ENCODE measurements at regions not wholly inside any gene's neighbourhood (a gene's known extent, or its start where the extent isn't known, plus 50 kb on each side); places are given as distances from the start of the nearest gene placed in this dataset.

- H3K36me3 Mint-ChIP-seq (ENCODE audit: low read depth), result no peaks in the 10 kb centered on the region
- H3K9me3 Mint-ChIP-seq, result no peaks in the 10 kb centered on the region
- no peak overlapping the region for H3K27ac Mint-ChIP-seq
- no peaks in the 10 kb centered on the region for H3K4me1 Mint-ChIP-seq
- H3K4me3 Mint-ChIP-seq, result no peak overlapping the region
- DNase-seq, result no peak
- H3K27me3 Mint-ChIP-seq (ENCODE audit: low read depth, poor library complexity), result no peaks in the 10 kb centered on the region
- TF ChIP-seq CTCF (IDR thresholded peaks at IDR 0.05), result no peak
These were observed 1225.8 kb upstream of the PRMT6 start for GRCh38 chr1:105830571-105831146.

DNA sequence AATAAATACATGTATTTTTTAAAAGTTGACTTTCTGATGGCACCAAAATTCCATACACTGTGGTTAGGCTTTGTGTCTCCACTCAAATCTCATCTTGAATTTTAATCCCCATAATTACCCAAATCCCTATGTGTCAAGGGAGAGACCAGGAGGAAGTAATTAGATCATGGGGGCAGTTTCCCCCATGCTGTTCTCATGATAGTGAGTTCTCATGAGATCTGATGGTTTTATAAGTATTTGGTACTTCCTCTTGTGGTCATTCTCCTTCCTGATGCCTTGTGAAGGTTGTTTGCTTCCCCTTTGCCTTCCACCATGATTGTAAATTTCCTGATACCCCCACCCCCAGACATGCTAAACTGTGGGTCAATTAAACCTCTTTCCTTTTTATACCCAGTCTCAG lies 1218.4 kb upstream of the PRMT6 start:
- no peak overlapping the region for H3K4me3 Mint-ChIP-seq
- peaks cover 3% of the 10 kb centered on the region for H3K27me3 Mint-ChIP-seq (ENCODE audit: low read depth, poor library complexity)
- H3K36me3 Mint-ChIP-seq (ENCODE audit: low read depth), result no peaks in the 10 kb centered on the region
- no peaks in the 10 kb centered on the region for H3K4me1 Mint-ChIP-seq
- TF ChIP-seq CTCF (IDR thresholded peaks at IDR 0.05), result no peak
- H3K9me3 Mint-ChIP-seq, result no peaks in the 10 kb centered on the region
- no peak for DNase-seq
- no peak overlapping the region for H3K27ac Mint-ChIP-seq

- H3K27ac Mint-ChIP-seq, result no peak overlapping the region
- no peak for DNase-seq
- H3K36me3 Mint-ChIP-seq (ENCODE audit: low read depth), result no peaks in the 10 kb centered on the region
- no peaks in the 10 kb centered on the region for H3K4me1 Mint-ChIP-seq
- TF ChIP-seq CTCF (IDR thresholded peaks at IDR 0.05), result no peak
- peaks cover 5% of the 10 kb centered on the region for H3K9me3 Mint-ChIP-seq
- H3K4me3 Mint-ChIP-seq, result no peak overlapping the region
- H3K27me3 Mint-ChIP-seq (ENCODE audit: low read depth, poor library complexity), result no peaks in the 10 kb centered on the region
These were observed 1190.9 kb upstream of the PRMT6 start for GRCh38 chr1:105865546-105865945.

DNA sequence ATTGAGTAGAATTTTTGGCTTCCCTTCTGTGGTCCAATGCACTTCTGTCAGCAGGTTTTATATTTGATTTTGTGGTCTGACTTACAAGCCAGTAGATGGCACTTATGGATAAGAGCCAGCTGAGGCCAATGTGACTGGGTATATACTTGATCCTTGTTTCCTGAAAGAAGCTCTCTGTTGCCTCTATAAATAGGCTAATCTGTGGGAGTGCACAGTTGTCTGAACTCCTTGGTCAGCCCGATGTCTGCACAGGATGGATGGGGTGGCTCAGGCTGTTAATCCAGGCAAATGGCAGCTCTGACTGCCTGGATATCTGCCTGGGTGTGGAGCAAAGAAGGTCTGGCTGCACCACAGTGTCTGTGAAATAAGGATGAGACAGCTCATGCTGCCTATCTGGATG lies 1183.7 kb upstream of the PRMT6 start:
- no peak for TF ChIP-seq CTCF (IDR thresholded peaks at IDR 0.05)
- H3K36me3 Mint-ChIP-seq (ENCODE audit: low read depth), result no peaks in the 10 kb centered on the region
- no peak overlapping the region for H3K27ac Mint-ChIP-seq
- no peaks in the 10 kb centered on the region for H3K27me3 Mint-ChIP-seq (ENCODE audit: low read depth, poor library complexity)
- DNase-seq, result no peak
- H3K9me3 Mint-ChIP-seq, result peaks cover 5% of the 10 kb centered on the region
- H3K4me1 Mint-ChIP-seq, result no peaks in the 10 kb centered on the region
- H3K4me3 Mint-ChIP-seq, result no peak overlapping the region

DNA sequence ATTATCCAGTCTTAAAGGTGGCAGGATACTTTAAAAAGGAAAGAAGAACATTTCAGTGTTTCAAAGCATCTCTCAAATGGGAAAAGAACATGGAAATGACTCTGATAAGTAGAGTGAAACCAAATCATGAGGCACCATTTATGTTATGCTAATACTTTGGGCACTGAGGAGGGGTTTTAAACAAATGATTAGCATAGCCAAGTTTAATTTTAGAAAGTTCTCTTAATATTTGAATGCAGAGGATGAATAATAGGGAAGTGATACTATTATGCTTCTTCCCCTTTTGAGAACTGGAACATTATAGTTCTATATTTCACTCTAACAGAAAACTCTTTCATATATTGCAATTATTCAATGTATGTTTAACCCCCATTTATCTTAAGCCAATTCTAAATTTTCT lies 1181.9 kb upstream of the PRMT6 start:
- no peak overlapping the region for H3K27ac Mint-ChIP-seq
- no peaks in the 10 kb centered on the region for H3K27me3 Mint-ChIP-seq (ENCODE audit: low read depth, poor library complexity)
- no peaks in the 10 kb centered on the region for H3K36me3 Mint-ChIP-seq (ENCODE audit: low read depth)
- H3K4me3 Mint-ChIP-seq, result no peak overlapping the region
- no peak for DNase-seq
- H3K4me1 Mint-ChIP-seq, result no peaks in the 10 kb centered on the region
- no peak for TF ChIP-seq CTCF (IDR thresholded peaks at IDR 0.05)
- H3K9me3 Mint-ChIP-seq, result peaks cover 5% of the 10 kb centered on the region

DNA sequence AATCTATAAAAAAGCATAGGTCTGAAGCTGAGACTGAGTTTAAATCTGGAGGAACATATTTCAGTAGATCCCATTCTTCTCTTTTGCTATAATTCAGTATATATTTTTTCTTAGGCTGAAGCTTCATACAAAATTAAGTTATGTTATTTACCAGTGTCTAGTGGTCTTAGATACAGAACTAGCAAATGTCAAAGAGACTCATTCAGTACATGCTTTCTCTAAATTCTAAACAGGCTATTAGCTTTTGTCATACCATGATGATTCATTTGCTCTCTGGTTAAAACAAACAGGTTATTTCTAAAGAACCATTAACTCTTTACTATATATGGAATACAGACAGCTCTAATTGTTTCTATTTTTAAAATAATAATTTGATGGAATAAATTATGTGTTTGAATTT lies 1170.2 kb upstream of the PRMT6 start:
- no peak for DNase-seq
- Mint-ChIP-seq H3K4me1 (no peaks in the 10 kb centered on the region), H3K27ac (no peak overlapping the region), H3K9me3 (peaks cover 6% of the 10 kb centered on the region), H3K27me3 (ENCODE audit: low read depth, poor library complexity) (no peaks in the 10 kb centered on the region), H3K4me3 (no peak overlapping the region), H3K36me3 (ENCODE audit: low read depth) (no peaks in the 10 kb centered on the region)
- no peak for TF ChIP-seq CTCF (IDR thresholded peaks at IDR 0.05)

Measured in nephron progenitor cell (in vitro differentiated cells).